MM.1S (cell line): ENCODE measurements at regions not wholly inside any gene's neighbourhood (a gene's known extent, or its start where the extent isn't known, plus 50 kb on each side); places are given as distances from the start of the nearest gene placed in this dataset.

Source experiments
- DNase-seq: peaks from one replicate; pipeline ENCODE4 v3.0.0-alpha.2; 2015
- H2AFZ ChIP-seq: fragments of 300-600 bp; sonication (generic); 2 replicates; pipeline ENCODE4 v1.6.0; 2016; ENCODE audit warnings: antibody characterized with exemption, low read length
- H3F3A ChIP-seq: fragments of 300-600 bp; sonication (generic); 2 replicates; pipeline ENCODE4 v1.6.1; 2016; ENCODE audit warnings: mild to moderate bottlenecking, antibody characterized with exemption, low read length, moderate library complexity, mixed read lengths; ENCODE audit not compliant: insufficient read depth
- H3K27ac ChIP-seq: fragments of 300-600 bp; sonication (generic); 2 replicates; pipeline ENCODE4 v1.5.1; 2016; ENCODE audit warnings: mild to moderate bottlenecking, low read length
- H3K27me3 ChIP-seq: fragments of 300-600 bp; sonication (generic); replicated peaks from 2 replicates; pipeline ENCODE4 v1.6.0; 2016; ENCODE audit warnings: low read length; ENCODE audit not compliant: insufficient read depth
- H3K36me3 ChIP-seq: fragments of 300-600 bp; sonication (generic); replicated peaks from 2 replicates; pipeline ENCODE4 v1.6.1; 2016; ENCODE audit warnings: mild to moderate bottlenecking, low read length, mixed read lengths; ENCODE audit not compliant: insufficient read depth
- H3K4me1 ChIP-seq: fragments of 300-600 bp; sonication (generic); 2 replicates; pipeline ENCODE4 v1.6.1; 2016; ENCODE audit warnings: low read length, mixed read lengths
- H3K4me2 ChIP-seq: fragments of 300-600 bp; sonication (generic); 2 replicates; pipeline ENCODE4 v1.6.0; 2016; ENCODE audit warnings: low read depth, low read length
- H3K4me3 ChIP-seq: fragments of 300-600 bp; sonication (generic); 2 replicates; pipeline ENCODE4 v1.5.1; 2016; ENCODE audit warnings: low read length, mixed read lengths
- H3K79me2 ChIP-seq: fragments of 300-600 bp; sonication (generic); 2 replicates; pipeline ENCODE4 v1.6.1; 2016; ENCODE audit warnings: mixed run types, low read length, mixed read lengths
- H3K9ac ChIP-seq: fragments of 300-600 bp; sonication (generic); 2 replicates; pipeline ENCODE4 v1.6.1; 2016; ENCODE audit warnings: low read length, mixed read lengths
- H3K9me2 ChIP-seq: fragments of 300-600 bp; sonication (generic); replicated peaks from 2 replicates; pipeline ENCODE4 v1.6.1; 2016; ENCODE audit warnings: mild to moderate bottlenecking, low read length, mixed read lengths; ENCODE audit not compliant: insufficient read depth
- H3K9me3 ChIP-seq: fragments of 300-600 bp; sonication (generic); replicated peaks from 2 replicates; pipeline ENCODE4 v1.6.1; 2016; ENCODE audit warnings: mild to moderate bottlenecking, low read length, mixed read lengths; ENCODE audit not compliant: insufficient read depth
- H4K20me1 ChIP-seq: fragments of 300-600 bp; sonication (generic); 2 replicates; pipeline ENCODE4 v1.6.1; 2016; ENCODE audit warnings: mild to moderate bottlenecking, low read length, moderate library complexity, mixed read lengths; ENCODE audit not compliant: insufficient read depth
- EZH2 ChIP-seq: fragments of 300-600 bp; sonication (generic); optimal IDR thresholded peaks from 2 replicates; pipeline ENCODE3; 2017; ENCODE audit warnings: low read depth, mild to moderate bottlenecking, antibody characterized with exemption, low read length, mixed read lengths
- EZH2phosphoT487 ChIP-seq: fragments of 300-600 bp; sonication (generic); IDR thresholded peaks from 2 replicates; pipeline ENCODE4 v1.6.1; 2018; ENCODE audit warnings: antibody characterized with exemption, low read length
- TF ChIP-seq, protein P1 (sequence below): fragments of 300-600 bp; sonication (generic); IDR thresholded peaks from 2 replicates; pipeline ENCODE4 v1.5.1; 2016; ENCODE audit warnings: antibody characterized with exemption, low read length, mixed read lengths

DNA sequence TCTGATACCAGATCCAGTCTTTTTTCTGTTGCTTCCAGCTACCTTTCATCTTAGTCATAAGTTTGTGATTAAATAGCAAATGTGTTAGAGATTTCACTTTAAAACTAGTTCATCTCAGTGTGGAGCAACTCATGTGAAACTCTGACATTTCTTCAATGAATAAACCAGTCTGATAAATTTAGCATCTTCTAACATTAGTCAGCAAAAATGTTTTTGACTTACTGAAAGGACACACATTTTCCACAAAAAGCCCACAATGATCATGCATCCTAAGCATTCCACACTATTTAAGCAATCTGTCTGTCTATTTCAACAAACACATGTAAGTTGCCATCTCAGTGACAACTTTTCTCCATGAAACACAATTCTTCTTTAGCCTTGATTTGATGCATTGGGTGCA is 222.2 kb upstream of the SLC35B3 start:
- no peaks in the 10 kb centered on the region for H3K27me3 ChIP-seq
- no peak overlapping the region for H3K4me2 ChIP-seq
- H3K4me3 ChIP-seq, result no peak overlapping the region
- no peak overlapping the region for H3K9ac ChIP-seq
- TF ChIP-seq, protein P1, sequence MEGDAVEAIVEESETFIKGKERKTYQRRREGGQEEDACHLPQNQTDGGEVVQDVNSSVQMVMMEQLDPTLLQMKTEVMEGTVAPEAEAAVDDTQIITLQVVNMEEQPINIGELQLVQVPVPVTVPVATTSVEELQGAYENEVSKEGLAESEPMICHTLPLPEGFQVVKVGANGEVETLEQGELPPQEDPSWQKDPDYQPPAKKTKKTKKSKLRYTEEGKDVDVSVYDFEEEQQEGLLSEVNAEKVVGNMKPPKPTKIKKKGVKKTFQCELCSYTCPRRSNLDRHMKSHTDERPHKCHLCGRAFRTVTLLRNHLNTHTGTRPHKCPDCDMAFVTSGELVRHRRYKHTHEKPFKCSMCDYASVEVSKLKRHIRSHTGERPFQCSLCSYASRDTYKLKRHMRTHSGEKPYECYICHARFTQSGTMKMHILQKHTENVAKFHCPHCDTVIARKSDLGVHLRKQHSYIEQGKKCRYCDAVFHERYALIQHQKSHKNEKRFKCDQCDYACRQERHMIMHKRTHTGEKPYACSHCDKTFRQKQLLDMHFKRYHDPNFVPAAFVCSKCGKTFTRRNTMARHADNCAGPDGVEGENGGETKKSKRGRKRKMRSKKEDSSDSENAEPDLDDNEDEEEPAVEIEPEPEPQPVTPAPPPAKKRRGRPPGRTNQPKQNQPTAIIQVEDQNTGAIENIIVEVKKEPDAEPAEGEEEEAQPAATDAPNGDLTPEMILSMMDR, result no peak
- TF ChIP-seq EZH2phosphoT487 (no peak), EZH2 (no peak)
- H3K79me2 ChIP-seq, result no peaks in the 10 kb centered on the region
- no peak overlapping the region for H3K27ac ChIP-seq
- no peaks in the 10 kb centered on the region for H3F3A ChIP-seq
- no peaks in the 10 kb centered on the region for H3K9me3 ChIP-seq
- no peak overlapping the region for H2AFZ ChIP-seq
- DNase-seq, result no peak
- no peaks in the 10 kb centered on the region for H4K20me1 ChIP-seq
- no peaks in the 10 kb centered on the region for H3K4me1 ChIP-seq
- H3K36me3 ChIP-seq, result no peaks in the 10 kb centered on the region
- no peaks in the 10 kb centered on the region for H3K9me2 ChIP-seq

DNA sequence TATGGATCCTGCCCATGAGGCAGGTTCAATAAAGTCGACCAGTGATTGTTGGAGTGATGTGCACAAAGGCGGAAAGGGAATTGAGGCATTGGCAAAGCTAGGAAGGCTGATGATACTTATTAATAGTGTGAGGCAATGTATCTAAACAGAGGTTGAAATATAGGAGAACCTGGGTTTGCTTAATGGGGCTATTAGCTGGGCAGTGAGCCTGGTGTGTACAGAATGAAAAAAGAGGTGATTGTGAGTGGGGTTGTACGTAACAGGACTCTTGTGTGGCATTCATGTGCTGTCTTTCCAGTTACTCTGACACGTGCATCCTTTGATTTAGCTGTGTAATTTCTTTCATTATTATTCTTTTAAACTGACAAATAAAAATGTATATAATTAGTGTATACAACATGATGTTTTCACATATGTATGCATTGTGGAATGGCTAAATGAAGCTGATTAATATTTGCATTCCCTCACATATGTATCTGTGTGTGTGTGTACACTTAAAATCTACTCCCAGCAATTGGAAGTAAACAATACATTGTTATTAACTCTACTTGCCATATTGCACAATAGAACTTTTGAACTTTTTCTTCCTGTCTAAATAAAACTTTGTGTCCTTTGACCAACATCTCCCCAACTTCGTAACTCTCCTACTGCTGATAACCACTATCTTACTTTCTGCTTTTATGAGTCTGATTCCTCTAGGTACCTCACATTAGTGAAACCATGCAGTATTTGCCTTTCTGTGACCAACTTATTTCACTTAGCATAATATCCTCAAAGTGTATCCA is 220.5 kb upstream of the SLC35B3 start:
- H3K79me2 ChIP-seq, result no peaks in the 10 kb centered on the region
- DNase-seq, result no peak
- H3K27me3 ChIP-seq, result no peaks in the 10 kb centered on the region

DNA sequence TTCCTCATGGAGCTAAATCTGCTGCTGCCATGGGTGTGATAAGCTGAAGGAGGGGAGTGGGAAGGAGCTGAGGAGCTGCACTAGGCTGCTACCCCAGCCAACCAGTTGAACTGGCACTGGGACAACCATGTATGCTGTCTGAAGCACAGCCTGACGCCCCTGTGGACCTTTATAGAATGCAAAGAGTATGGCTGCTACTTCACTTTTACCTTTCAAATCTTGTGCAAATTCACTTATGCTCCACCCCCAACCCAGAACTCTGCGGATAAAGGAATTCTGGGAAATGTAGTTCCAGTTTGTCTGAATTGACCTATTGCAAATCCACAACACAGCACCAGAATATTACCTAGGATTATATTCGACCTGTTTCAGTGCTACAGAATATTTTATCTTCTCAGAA is 217.4 kb upstream of the SLC35B3 start:
- Histone ChIP-seq H3K4me2 (no peak overlapping the region), H3K79me2 (no peaks in the 10 kb centered on the region), H3K9me2 (no peaks in the 10 kb centered on the region), H3K27me3 (no peaks in the 10 kb centered on the region), H2AFZ (no peak overlapping the region), H3K4me1 (no peaks in the 10 kb centered on the region), H3K9me3 (no peaks in the 10 kb centered on the region), H3K9ac (no peak overlapping the region), H3F3A (no peaks in the 10 kb centered on the region), H3K36me3 (no peaks in the 10 kb centered on the region), H3K4me3 (no peak overlapping the region), H4K20me1 (no peaks in the 10 kb centered on the region), H3K27ac (no peak overlapping the region)
- no peak for TF ChIP-seq EZH2phosphoT487
- TF ChIP-seq, protein P1, result no peak
- no peak for TF ChIP-seq EZH2
- DNase-seq, result no peak

More for the DNA sequence above, 220.5 kb upstream of the SLC35B3 start:
- Histone ChIP-seq H3K27ac (no peak overlapping the region), H3K9me3 (no peaks in the 10 kb centered on the region), H2AFZ (no peak overlapping the region), H3K4me1 (no peaks in the 10 kb centered on the region), H3K36me3 (no peaks in the 10 kb centered on the region), H3K4me2 (no peak overlapping the region), H3K9ac (no peak overlapping the region), H3K4me3 (no peak overlapping the region), H3F3A (no peaks in the 10 kb centered on the region), H4K20me1 (no peaks in the 10 kb centered on the region), H3K9me2 (no peaks in the 10 kb centered on the region)
- no peak for TF ChIP-seq EZH2phosphoT487
- TF ChIP-seq EZH2, result no peak
- TF ChIP-seq, protein P1, result no peak
